ENCODE measurements at regions not wholly inside any gene's neighbourhood (a gene's known extent, or its start where the extent isn't known, plus 50 kb on each side); places are given as distances from the start of the nearest gene placed in this dataset.

GRCh38 chr16:14358697-14359305 lies 271.3 kb downstream of the PARN start:
- no peak for TF ChIP-seq CTCF (conservative IDR thresholded peaks at IDR 0.05; ENCODE audit: low read depth, low read length)
- TF ChIP-seq EZH2 (IDR thresholded peaks at IDR 0.05; ENCODE audit: low read length, unreplicated experiment), result no peak
- no peak for TF ChIP-seq EZH2phosphoT487 (IDR thresholded peaks at IDR 0.05; ENCODE audit: borderline replicate concordance, low read length)

Measured in PC-3 (cell line).